ENCODE measurements at regions not wholly inside any gene's neighbourhood (a gene's known extent, or its start where the extent isn't known, plus 50 kb on each side); places are given as distances from the start of the nearest gene placed in this dataset.

DNA sequence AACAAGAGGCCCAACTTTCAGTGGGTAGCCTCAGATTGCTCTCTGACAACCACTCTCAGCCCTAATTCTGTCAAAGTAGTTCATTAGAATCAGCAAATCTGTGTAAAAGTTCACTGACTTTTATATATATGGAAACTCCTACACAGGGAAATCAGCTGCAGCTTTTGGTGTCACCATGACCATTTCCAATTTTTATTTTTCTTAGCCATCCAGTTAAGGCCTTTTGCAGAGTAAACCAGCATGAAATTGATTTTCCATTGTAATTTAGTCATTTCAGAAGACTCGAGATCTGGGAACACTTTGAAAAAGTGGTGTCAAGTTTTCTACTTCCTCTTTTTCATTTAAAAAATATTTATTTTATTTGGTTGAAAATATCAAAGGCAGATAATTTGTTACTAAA is 263.2 kb downstream of the TMEM182 start:
- Mint-ChIP-seq H3K4me1 (ENCODE audit: low read depth, unreplicated experiment) (no peaks in the 10 kb centered on the region), H3K27me3 (ENCODE audit: unreplicated experiment) (peaks cover 2% of the 10 kb centered on the region), H3K27ac (ENCODE audit: unreplicated experiment) (no peak overlapping the region), H3K9me3 (ENCODE audit: unreplicated experiment) (no peaks in the 10 kb centered on the region), H3K4me3 (ENCODE audit: unreplicated experiment) (no peak overlapping the region), H3K36me3 (ENCODE audit: unreplicated experiment) (no peaks in the 10 kb centered on the region)
- TF ChIP-seq, protein P1, sequence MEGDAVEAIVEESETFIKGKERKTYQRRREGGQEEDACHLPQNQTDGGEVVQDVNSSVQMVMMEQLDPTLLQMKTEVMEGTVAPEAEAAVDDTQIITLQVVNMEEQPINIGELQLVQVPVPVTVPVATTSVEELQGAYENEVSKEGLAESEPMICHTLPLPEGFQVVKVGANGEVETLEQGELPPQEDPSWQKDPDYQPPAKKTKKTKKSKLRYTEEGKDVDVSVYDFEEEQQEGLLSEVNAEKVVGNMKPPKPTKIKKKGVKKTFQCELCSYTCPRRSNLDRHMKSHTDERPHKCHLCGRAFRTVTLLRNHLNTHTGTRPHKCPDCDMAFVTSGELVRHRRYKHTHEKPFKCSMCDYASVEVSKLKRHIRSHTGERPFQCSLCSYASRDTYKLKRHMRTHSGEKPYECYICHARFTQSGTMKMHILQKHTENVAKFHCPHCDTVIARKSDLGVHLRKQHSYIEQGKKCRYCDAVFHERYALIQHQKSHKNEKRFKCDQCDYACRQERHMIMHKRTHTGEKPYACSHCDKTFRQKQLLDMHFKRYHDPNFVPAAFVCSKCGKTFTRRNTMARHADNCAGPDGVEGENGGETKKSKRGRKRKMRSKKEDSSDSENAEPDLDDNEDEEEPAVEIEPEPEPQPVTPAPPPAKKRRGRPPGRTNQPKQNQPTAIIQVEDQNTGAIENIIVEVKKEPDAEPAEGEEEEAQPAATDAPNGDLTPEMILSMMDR (IDR thresholded peaks at IDR 0.05; ENCODE audit: partially characterized antibody, unreplicated experiment), result no peak
- DNase-seq, result no peak

- no peaks in the 10 kb centered on the region for H3K36me3 Mint-ChIP-seq (ENCODE audit: unreplicated experiment)
- H3K27ac Mint-ChIP-seq (ENCODE audit: unreplicated experiment), result no peak overlapping the region
- TF ChIP-seq, protein P1 (IDR thresholded peaks at IDR 0.05; ENCODE audit: partially characterized antibody, unreplicated experiment), result no peak
- H3K4me1 Mint-ChIP-seq (ENCODE audit: low read depth, unreplicated experiment), result no peaks in the 10 kb centered on the region
- peaks cover 2% of the 10 kb centered on the region for H3K27me3 Mint-ChIP-seq (ENCODE audit: unreplicated experiment)
- no peak for DNase-seq
- H3K9me3 Mint-ChIP-seq (ENCODE audit: unreplicated experiment), result no peaks in the 10 kb centered on the region
- no peak overlapping the region for H3K4me3 Mint-ChIP-seq (ENCODE audit: unreplicated experiment)
These were observed 266.4 kb downstream of the TMEM182 start for GRCh38 chr2:103028181-103028580.
